ENCODE measurements at regions not wholly inside any gene's neighbourhood (a gene's known extent, or its start where the extent isn't known, plus 50 kb on each side); places are given as distances from the start of the nearest gene placed in this dataset.

GRCh38 chr15:96125721-96126415 lies 204.6 kb upstream of the NR2F2 start:
- Mint-ChIP-seq H3K27ac (ENCODE audit: unreplicated experiment) (no peak overlapping the region), H3K4me1 (ENCODE audit: low read depth, unreplicated experiment) (peaks cover 16% of the 10 kb centered on the region), H3K4me3 (ENCODE audit: low read depth, unreplicated experiment) (no peak overlapping the region), H3K36me3 (ENCODE audit: insufficient read depth, unreplicated experiment) (no peaks in the 10 kb centered on the region), H3K9me3 (ENCODE audit: low read depth, unreplicated experiment) (no peaks in the 10 kb centered on the region), H3K27me3 (ENCODE audit: unreplicated experiment) (no peaks in the 10 kb centered on the region)
- DNase-seq, result no peak
- intact Hi-C loops (cut with micrococcal nuclease; ENCODE audit: unreplicated experiment), result no loop called here
- CTCF ChIA-PET, result interaction anchor here (0.7 kb wide), 1 partner anchor 201 kb away, joined by 5 read pairs; no protein-coding TSS in a partner anchor
- BruUV-seq (replicated peaks), result no TSS peak
- TF ChIP-seq CTCF (IDR thresholded peaks at IDR 0.05; ENCODE audit: unreplicated experiment), result no peak

DNA sequence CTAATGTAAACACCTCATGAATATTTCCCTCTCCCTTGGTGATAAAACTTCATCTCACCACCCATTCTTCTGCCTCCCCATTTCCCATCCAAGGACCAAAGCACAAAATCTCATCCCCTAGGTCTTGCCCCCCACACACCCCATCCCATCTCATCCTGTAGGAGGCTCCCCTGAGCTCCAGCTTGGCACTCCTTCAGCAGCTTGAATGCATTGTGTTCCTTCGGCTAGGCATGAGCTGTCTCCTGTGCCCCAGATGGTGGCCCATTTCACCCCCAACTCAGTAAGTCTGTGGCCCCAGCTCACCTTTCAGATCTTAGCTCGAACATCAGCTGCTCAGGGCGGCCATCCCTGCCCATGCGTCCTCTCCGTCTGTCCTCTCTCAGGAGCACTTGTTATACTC lies 203.6 kb upstream of the NR2F2 start:
- H3K4me3 Mint-ChIP-seq (ENCODE audit: low read depth, unreplicated experiment), result no peak overlapping the region
- DNase-seq, result no peak
- no peaks in the 10 kb centered on the region for H3K9me3 Mint-ChIP-seq (ENCODE audit: low read depth, unreplicated experiment)
- no peaks in the 10 kb centered on the region for H3K27me3 Mint-ChIP-seq (ENCODE audit: unreplicated experiment)
- intact Hi-C loops (cut with micrococcal nuclease; ENCODE audit: unreplicated experiment), result no loop called here
- BruUV-seq (replicated peaks), result no TSS peak
- no peak overlapping the region for H3K27ac Mint-ChIP-seq (ENCODE audit: unreplicated experiment)
- no peak for TF ChIP-seq CTCF (IDR thresholded peaks at IDR 0.05; ENCODE audit: unreplicated experiment)
- H3K4me1 Mint-ChIP-seq (ENCODE audit: low read depth, unreplicated experiment), result peaks cover 9% of the 10 kb centered on the region
- no peaks in the 10 kb centered on the region for H3K36me3 Mint-ChIP-seq (ENCODE audit: insufficient read depth, unreplicated experiment)
- CTCF ChIA-PET, result interaction anchor here (0.5 kb wide), 1 partner anchor 167 kb away, joined by 3 read pairs; no protein-coding TSS in a partner anchor

DNA sequence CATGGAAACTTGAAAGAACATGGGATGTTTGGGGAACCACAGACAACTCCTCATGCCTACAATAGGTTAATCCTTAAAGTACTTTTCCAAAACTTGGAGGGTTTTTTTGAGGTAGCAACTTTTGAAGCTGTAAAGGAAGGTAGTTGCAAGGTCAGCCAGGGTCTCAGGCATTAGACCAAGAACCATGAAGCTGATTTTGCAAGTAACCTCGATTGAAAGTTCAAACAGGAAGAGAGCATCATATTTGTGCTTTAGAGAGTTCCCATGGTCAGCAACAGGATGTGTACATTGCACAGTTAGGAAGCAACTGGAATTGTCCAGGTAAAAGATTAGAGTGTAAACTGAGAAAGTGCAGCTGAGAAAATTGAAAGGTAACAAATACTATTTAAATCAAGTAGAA lies 199.8 kb upstream of the NR2F2 start:
- intact Hi-C loops (cut with micrococcal nuclease; ENCODE audit: unreplicated experiment), result no loop called here
- no peak overlapping the region for H3K4me3 Mint-ChIP-seq (ENCODE audit: low read depth, unreplicated experiment)
- no peaks in the 10 kb centered on the region for H3K4me1 Mint-ChIP-seq (ENCODE audit: low read depth, unreplicated experiment)
- no peaks in the 10 kb centered on the region for H3K27me3 Mint-ChIP-seq (ENCODE audit: unreplicated experiment)
- BruUV-seq (replicated peaks), result no TSS peak
- peaks cover 4% of the 10 kb centered on the region for H3K9me3 Mint-ChIP-seq (ENCODE audit: low read depth, unreplicated experiment)
- no peak overlapping the region for H3K27ac Mint-ChIP-seq (ENCODE audit: unreplicated experiment)
- CTCF ChIA-PET, result no interaction called here
- DNase-seq, result no peak
- no peaks in the 10 kb centered on the region for H3K36me3 Mint-ChIP-seq (ENCODE audit: insufficient read depth, unreplicated experiment)
- TF ChIP-seq CTCF (IDR thresholded peaks at IDR 0.05; ENCODE audit: unreplicated experiment), result no peak

- Mint-ChIP-seq H3K27me3 (ENCODE audit: unreplicated experiment) (no peaks in the 10 kb centered on the region), H3K4me1 (ENCODE audit: low read depth, unreplicated experiment) (no peaks in the 10 kb centered on the region), H3K4me3 (ENCODE audit: low read depth, unreplicated experiment) (no peak overlapping the region), H3K9me3 (ENCODE audit: low read depth, unreplicated experiment) (peaks cover 4% of the 10 kb centered on the region), H3K27ac (ENCODE audit: unreplicated experiment) (no peak overlapping the region), H3K36me3 (ENCODE audit: insufficient read depth, unreplicated experiment) (no peaks in the 10 kb centered on the region)
- intact Hi-C loops (cut with micrococcal nuclease; ENCODE audit: unreplicated experiment), result no loop called here
- CTCF ChIA-PET, result no interaction called here
- no peak for DNase-seq
- no peak for TF ChIP-seq CTCF (IDR thresholded peaks at IDR 0.05; ENCODE audit: unreplicated experiment)
- BruUV-seq (replicated peaks), result no TSS peak
Measured at GRCh38 chr15:96132126-96132525, 198.4 kb upstream of the NR2F2 start.

Data from Calu3 (cell line).